ENCODE measurements at regions not wholly inside any gene's neighbourhood (a gene's known extent, or its start where the extent isn't known, plus 50 kb on each side); places are given as distances from the start of the nearest gene placed in this dataset.

DNA sequence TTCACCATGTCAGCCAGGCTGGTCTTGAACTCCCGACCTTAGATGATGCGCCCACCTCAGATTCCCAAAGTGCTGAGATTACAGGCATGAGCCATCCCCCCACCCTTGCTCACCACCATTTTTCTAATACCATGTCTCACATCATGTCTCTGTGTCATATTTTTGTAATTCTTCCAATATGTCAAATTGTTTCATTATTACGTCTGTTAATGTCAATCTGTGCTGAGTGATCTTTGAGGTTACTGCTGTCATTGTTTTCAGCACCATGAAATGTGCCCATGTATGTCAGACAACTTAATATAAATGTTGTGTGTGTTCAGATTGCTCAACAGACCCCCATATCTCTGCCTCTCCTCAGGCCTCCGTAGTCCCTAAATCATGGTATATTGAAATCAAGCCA lies 923.6 kb downstream of the NLGN4Y start:
- Mint-ChIP-seq H3K27ac (no peak overlapping the region), H3K36me3 (no peaks in the 10 kb centered on the region), H3K27me3 (no peaks in the 10 kb centered on the region), H3K4me1 (no peaks in the 10 kb centered on the region), H3K9me3 (no peaks in the 10 kb centered on the region), H3K4me3 (no peak overlapping the region)

DNA sequence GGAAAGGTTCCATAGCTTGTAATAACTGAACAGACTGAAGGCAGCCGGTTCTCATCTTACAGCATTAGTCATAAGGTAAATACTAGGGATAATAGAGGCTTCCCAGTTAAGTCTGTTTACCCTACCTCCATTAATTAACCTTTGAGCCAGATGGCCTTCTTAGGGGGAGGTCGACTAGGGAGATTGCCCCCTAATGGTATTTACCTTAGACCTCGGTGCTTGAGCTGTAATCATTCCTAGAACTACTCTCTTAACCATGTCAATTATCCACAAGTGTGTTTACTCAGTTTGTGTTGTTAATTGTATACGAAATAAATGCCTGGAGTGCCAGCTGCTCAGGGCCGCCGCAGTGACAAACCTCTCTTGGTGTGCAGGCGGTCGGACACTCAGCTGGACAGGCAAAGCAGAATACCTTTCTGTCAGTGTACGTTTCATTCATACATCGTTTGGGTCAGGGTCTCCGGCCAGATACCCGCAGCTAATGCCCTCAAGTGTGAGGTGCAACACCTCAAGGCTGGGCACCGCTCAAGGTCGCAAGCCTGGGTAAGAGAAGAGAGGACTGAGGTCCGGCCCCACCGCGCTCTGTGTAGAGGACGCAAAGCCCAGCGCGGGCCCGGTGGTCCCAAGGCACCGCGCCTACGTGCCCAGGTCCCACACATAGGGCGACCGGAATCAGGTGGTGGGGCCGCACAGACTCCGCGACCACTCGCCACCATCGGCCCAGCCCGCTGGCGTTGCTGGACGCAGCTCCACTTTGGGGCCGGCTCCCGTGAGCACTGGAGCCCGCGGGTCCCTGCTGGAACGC lies 931.0 kb downstream of the NLGN4Y start:
- Mint-ChIP-seq H3K27ac (no peak overlapping the region), H3K36me3 (no peaks in the 10 kb centered on the region)

GRCh38 chrY:15455980-15456469 lies 931.7 kb downstream of the NLGN4Y start:
- Mint-ChIP-seq H3K36me3 (no peaks in the 10 kb centered on the region), H3K4me1 (no peaks in the 10 kb centered on the region), H3K27ac (no peak overlapping the region), H3K27me3 (peaks cover 1% of the 10 kb centered on the region), H3K4me3 (peak overlapping the region; percentile 68), H3K9me3 (no peaks in the 10 kb centered on the region)

More for the DNA sequence above, 931.0 kb downstream of the NLGN4Y start:
- Mint-ChIP-seq H3K4me1 (no peaks in the 10 kb centered on the region), H3K9me3 (no peaks in the 10 kb centered on the region), H3K27me3 (peaks cover 1% of the 10 kb centered on the region), H3K4me3 (peak overlapping the region; percentile 23)

DNA sequence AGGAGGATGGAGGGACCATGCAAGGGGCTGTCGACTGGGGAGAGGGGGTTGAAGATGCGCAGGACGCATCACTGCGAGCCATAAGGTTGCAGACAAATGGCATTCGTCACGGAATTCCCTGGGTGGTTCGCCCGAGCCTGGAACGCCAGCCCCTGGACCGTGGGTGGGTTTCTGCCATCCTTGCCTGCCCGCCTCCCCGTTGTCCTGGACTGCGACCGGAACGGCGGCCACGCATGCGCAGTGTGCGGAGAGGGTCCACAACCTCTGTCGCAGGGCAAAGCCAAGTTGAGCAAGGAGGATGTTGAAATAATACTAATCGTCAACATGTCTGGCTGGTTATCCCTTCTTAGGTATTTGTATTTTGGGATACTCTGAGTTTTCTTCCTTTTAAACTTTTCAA lies 932.2 kb downstream of the NLGN4Y start:
- H3K27ac Mint-ChIP-seq = no peak overlapping the region
- H3K36me3 Mint-ChIP-seq = no peaks in the 10 kb centered on the region

DNA sequence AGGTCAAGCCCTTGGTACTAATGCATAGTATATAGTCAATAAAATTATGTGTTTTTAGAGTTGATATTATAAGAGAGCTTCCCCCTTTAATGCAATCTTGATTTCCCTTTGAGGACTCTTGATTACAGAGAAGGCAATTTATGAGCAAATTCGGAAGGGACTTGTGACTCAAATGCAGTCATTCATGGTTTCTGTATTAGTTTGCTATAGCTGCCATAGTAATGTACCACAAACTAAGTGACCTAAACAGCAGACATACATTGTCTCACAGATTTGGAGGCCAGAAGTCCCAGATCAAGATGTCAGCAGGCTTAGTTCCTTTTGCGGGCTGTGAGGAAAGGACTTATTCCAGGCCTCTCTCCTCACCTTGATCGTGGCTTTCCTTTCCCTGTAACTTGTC lies 933.4 kb downstream of the NLGN4Y start:
- no peaks in the 10 kb centered on the region for H3K4me1 Mint-ChIP-seq
- no peak overlapping the region for H3K27ac Mint-ChIP-seq
- no peaks in the 10 kb centered on the region for H3K36me3 Mint-ChIP-seq
- H3K4me3 Mint-ChIP-seq = no peak overlapping the region
- H3K27me3 Mint-ChIP-seq = peaks cover 1% of the 10 kb centered on the region
- no peaks in the 10 kb centered on the region for H3K9me3 Mint-ChIP-seq

More for the DNA sequence above, 932.2 kb downstream of the NLGN4Y start:
- Mint-ChIP-seq H3K4me3 (peak overlapping the region; percentile 68), H3K27me3 (peaks cover 1% of the 10 kb centered on the region), H3K4me1 (no peaks in the 10 kb centered on the region), H3K9me3 (no peaks in the 10 kb centered on the region)

DNA sequence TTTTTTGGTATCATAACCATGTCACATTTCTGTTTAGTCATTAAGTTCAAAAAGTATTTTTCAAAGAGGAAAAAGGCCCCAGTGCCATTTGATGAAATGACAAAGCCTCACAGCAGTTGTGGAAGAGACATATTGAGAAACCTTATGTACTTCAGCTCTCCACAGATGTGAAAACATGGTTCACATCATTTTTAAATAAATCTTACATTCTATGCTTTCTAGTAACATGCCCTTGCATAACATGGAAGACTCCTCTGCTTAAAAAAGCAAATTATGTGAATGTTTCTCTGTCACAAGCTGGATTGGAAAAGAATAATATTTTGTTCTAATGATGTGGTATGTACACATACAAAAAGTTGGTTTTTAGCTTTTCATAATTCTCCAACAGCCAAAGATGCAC lies 934.1 kb downstream of the NLGN4Y start:
- Mint-ChIP-seq H3K9me3 (no peaks in the 10 kb centered on the region), H3K27me3 (no peaks in the 10 kb centered on the region), H3K36me3 (no peaks in the 10 kb centered on the region), H3K4me3 (no peak overlapping the region), H3K27ac (no peak overlapping the region), H3K4me1 (no peaks in the 10 kb centered on the region)

- Mint-ChIP-seq H3K36me3 (no peaks in the 10 kb centered on the region), H3K27me3 (no peaks in the 10 kb centered on the region), H3K4me1 (no peaks in the 10 kb centered on the region), H3K4me3 (no peak overlapping the region), H3K27ac (no peak overlapping the region), H3K9me3 (no peaks in the 10 kb centered on the region)
These were observed 941.6 kb downstream of the NLGN4Y start for GRCh38 chrY:15465880-15466279.

- Mint-ChIP-seq H3K27ac (no peak overlapping the region), H3K27me3 (no peaks in the 10 kb centered on the region), H3K36me3 (no peaks in the 10 kb centered on the region), H3K9me3 (no peaks in the 10 kb centered on the region), H3K4me1 (no peaks in the 10 kb centered on the region), H3K4me3 (no peak overlapping the region)
These were observed 942.6 kb downstream of the NLGN4Y start for GRCh38 chrY:15466891-15467290.

DNA sequence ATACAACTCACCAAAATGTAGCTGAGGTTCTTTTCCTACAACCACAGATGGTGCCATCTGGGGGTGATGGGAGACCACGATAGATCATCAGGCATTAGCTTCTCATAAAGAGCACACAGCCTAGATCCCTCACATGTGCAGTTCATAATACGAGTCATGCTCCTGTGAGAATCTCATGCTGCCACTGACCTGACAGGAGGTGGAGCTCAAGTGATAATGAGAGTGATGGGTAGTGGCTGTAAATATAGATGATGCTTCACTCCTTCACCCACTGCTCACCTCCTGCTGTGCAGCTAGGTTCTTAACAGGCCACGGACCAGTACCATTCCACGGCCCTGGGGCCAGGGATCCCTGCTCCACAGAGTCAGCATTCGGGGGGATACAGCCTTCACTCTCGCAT lies 943.8 kb downstream of the NLGN4Y start:
- H3K4me3 Mint-ChIP-seq = no peak overlapping the region
- H3K36me3 Mint-ChIP-seq = no peaks in the 10 kb centered on the region
- no peaks in the 10 kb centered on the region for H3K4me1 Mint-ChIP-seq
- no peak overlapping the region for H3K27ac Mint-ChIP-seq
- H3K27me3 Mint-ChIP-seq = no peaks in the 10 kb centered on the region
- no peaks in the 10 kb centered on the region for H3K9me3 Mint-ChIP-seq

GRCh38 chrY:15471371-15471770 lies 947.0 kb downstream of the NLGN4Y start:
- Mint-ChIP-seq H3K4me3 (no peak overlapping the region), H3K4me1 (no peaks in the 10 kb centered on the region), H3K27ac (no peak overlapping the region), H3K9me3 (no peaks in the 10 kb centered on the region), H3K36me3 (no peaks in the 10 kb centered on the region), H3K27me3 (no peaks in the 10 kb centered on the region)

GRCh38 chrY:15478348-15478963 lies 954.1 kb downstream of the NLGN4Y start:
- H3K36me3 Mint-ChIP-seq = no peaks in the 10 kb centered on the region
- H3K4me1 Mint-ChIP-seq = no peaks in the 10 kb centered on the region
- no peak overlapping the region for H3K4me3 Mint-ChIP-seq
- H3K9me3 Mint-ChIP-seq = no peaks in the 10 kb centered on the region
- no peaks in the 10 kb centered on the region for H3K27me3 Mint-ChIP-seq
- H3K27ac Mint-ChIP-seq = no peak overlapping the region

DNA sequence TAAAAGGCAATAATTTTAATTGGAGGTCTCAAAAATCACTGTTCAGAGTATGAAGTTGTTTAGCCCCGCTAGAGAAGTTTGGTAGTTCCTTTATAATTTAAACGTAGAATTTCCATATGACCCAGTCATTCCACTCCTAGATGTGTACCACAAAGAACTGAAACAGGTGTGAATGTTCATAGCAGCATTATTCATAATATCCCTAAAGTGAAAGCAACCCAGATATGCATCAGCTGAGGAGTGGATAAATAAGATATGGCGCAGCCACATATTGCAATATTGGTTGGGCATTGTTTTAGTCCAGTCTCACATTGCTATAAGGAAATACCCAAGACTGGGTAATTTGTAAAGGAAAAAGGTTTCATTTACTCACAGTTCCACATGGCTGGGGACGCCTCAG lies 976.2 kb downstream of the NLGN4Y start:
- peaks cover 4% of the 10 kb centered on the region for H3K27me3 Mint-ChIP-seq
- no peak overlapping the region for H3K27ac Mint-ChIP-seq
- no peaks in the 10 kb centered on the region for H3K9me3 Mint-ChIP-seq
- H3K4me3 Mint-ChIP-seq = no peak overlapping the region
- H3K4me1 Mint-ChIP-seq = no peaks in the 10 kb centered on the region
- H3K36me3 Mint-ChIP-seq = no peaks in the 10 kb centered on the region

- H3K4me1 Mint-ChIP-seq = no peaks in the 10 kb centered on the region
- no peak overlapping the region for H3K4me3 Mint-ChIP-seq
- no peaks in the 10 kb centered on the region for H3K9me3 Mint-ChIP-seq
- H3K36me3 Mint-ChIP-seq = no peaks in the 10 kb centered on the region
- H3K27ac Mint-ChIP-seq = no peak overlapping the region
- peaks cover 7% of the 10 kb centered on the region for H3K27me3 Mint-ChIP-seq
These were observed 976.9 kb downstream of the NLGN4Y start for GRCh38 chrY:15501181-15501580.

- H3K4me1 Mint-ChIP-seq = no peaks in the 10 kb centered on the region
- H3K27me3 Mint-ChIP-seq = peaks cover 4% of the 10 kb centered on the region
- H3K9me3 Mint-ChIP-seq = no peaks in the 10 kb centered on the region
- H3K4me3 Mint-ChIP-seq = no peak overlapping the region
- no peak overlapping the region for H3K27ac Mint-ChIP-seq
- no peaks in the 10 kb centered on the region for H3K36me3 Mint-ChIP-seq
These were observed 986.0 kb downstream of the NLGN4Y start for GRCh38 chrY:15510288-15510687.

DNA sequence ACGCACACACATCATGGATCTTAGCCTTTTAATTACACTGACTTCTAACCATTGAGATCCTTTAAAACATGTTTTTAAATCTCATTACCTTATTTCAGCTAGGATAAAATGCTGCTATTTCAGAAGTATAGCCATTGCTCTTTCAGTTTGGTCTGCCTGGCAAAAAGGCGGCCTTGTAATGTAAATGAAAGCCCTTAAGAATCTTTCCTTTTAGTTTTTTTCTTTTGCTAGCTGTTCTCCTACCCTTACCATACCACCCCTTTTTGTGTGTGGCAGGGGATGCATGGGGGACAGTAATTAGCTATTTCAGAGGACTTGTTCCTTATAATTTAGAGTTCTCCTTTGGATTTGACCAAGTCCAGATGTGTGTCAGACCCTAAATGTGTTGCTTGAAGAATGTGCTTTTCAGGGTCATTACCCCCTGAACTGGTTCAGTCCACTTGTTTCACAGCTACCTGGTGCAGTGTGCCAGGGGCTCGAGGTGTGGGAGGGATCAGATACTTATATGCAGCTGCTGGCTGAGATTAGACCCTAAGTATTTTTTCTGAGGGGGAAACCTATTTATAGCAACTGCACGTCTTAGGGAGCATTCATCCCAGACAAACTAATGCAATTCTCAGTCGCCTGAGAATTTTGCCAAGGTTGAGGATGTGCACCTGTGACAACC lies 986.8 kb downstream of the NLGN4Y start:
- no peaks in the 10 kb centered on the region for H3K4me1 Mint-ChIP-seq
- H3K9me3 Mint-ChIP-seq = no peaks in the 10 kb centered on the region
- H3K27me3 Mint-ChIP-seq = no peaks in the 10 kb centered on the region
- no peak overlapping the region for H3K4me3 Mint-ChIP-seq
- no peak overlapping the region for H3K27ac Mint-ChIP-seq
- H3K36me3 Mint-ChIP-seq = no peaks in the 10 kb centered on the region

GRCh38 chrY:15535131-15535530 lies 1010.8 kb downstream of the NLGN4Y start:
- no peaks in the 10 kb centered on the region for H3K4me1 Mint-ChIP-seq
- H3K27me3 Mint-ChIP-seq = peaks cover 2% of the 10 kb centered on the region
- no peak overlapping the region for H3K27ac Mint-ChIP-seq
- no peak overlapping the region for H3K4me3 Mint-ChIP-seq
- H3K9me3 Mint-ChIP-seq = no peaks in the 10 kb centered on the region
- no peaks in the 10 kb centered on the region for H3K36me3 Mint-ChIP-seq
